ENCODE measurements at regions not wholly inside any gene's neighbourhood (a gene's known extent, or its start where the extent isn't known, plus 50 kb on each side); places are given as distances from the start of the nearest gene placed in this dataset.
A peak's percentile ranks its signal among the peaks of the same experiment; 100 is the strongest.

DNA sequence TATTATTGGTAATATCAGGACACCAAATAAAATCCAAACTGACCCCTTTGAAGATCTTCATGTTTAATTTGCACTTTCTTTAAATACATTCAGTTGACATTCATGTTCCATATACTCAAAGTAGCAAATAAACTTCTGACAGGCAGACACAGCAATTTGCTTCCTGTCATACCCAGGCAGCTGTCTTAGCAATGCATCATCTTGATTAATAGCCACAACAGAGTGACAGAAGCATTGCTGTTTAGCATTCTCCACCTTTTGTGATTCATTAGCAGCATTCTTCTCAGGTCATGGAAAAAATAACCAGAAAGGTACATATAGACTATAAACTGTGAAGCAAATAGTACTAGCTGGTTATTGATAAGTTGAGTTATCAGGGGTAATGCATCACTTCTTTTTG, 366.8 kb downstream of the CYLC2 start:
- no peaks in the 10 kb centered on the region for H3K27me3 ChIP-seq
- DNase-seq: no peak
- H3K36me3 ChIP-seq: no peaks in the 10 kb centered on the region
- H3K4me1 ChIP-seq: no peaks in the 10 kb centered on the region
- H3K9me3 ChIP-seq: peaks cover 0 to 5% (median 1%) of the 10 kb centered on the region in 4 donors
- no peak overlapping the region for H3K4me3 ChIP-seq
- no peak overlapping the region for H3K27ac ChIP-seq
- TF ChIP-seq CTCF (IDR thresholded peaks at IDR 0.05): no peak
- TF ChIP-seq POLR2A (IDR thresholded peaks at IDR 0.05): no peak
- TF ChIP-seq POLR2AphosphoS5 (IDR thresholded peaks at IDR 0.05): no peak
- TF ChIP-seq EP300 (IDR thresholded peaks at IDR 0.05): no peak
- intact Hi-C loops (cut with DNase I; ENCODE audit: low total_unique reads): no loop called here

GRCh38 chr9:103362986-103363385, 367.9 kb downstream of the CYLC2 start:
- no peak overlapping the region for H3K27ac ChIP-seq
- H3K36me3 ChIP-seq: no peaks in the 10 kb centered on the region
- TF ChIP-seq EP300 (IDR thresholded peaks at IDR 0.05) (no peak), POLR2A (IDR thresholded peaks at IDR 0.05) (no peak), POLR2AphosphoS5 (IDR thresholded peaks at IDR 0.05) (no peak), CTCF (IDR thresholded peaks at IDR 0.05) (no peak)
- H3K4me3 ChIP-seq: no peak overlapping the region
- intact Hi-C loops (cut with DNase I; ENCODE audit: low total_unique reads): no loop called here
- DNase-seq: peak in 1 of 2 donors; percentile 23
- H3K9me3 ChIP-seq: peaks cover 0 to 5% (median 1%) of the 10 kb centered on the region in 4 donors
- no peaks in the 10 kb centered on the region for H3K27me3 ChIP-seq
- no peaks in the 10 kb centered on the region for H3K4me1 ChIP-seq

GRCh38 chr9:103364753-103365152, 369.6 kb downstream of the CYLC2 start:
- intact Hi-C loops (cut with DNase I; ENCODE audit: low total_unique reads): no loop called here
- no peak for DNase-seq

DNA sequence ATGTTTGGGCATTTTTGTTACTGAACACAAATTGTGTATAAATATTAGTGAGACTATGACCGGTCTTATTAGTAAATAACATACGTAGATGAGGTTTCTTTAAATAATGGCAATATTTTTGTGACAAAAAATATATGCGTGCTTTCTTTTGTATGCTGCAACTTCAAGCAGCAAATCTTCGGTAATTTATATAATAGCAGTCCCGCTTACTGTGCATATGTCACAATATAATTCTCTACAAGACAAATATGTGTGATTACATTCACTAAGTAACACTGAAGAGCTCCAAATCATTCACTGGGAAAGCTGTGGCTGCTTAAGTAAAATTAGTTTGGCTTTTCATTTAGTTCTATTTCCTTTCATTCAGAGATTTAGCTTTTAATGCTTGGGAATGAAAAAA, 376.0 kb downstream of the CYLC2 start:
- H3K27me3 ChIP-seq: no peaks in the 10 kb centered on the region
- TF ChIP-seq CTCF (IDR thresholded peaks at IDR 0.05) (no peak), POLR2AphosphoS5 (IDR thresholded peaks at IDR 0.05) (no peak), POLR2A (IDR thresholded peaks at IDR 0.05) (no peak), EP300 (IDR thresholded peaks at IDR 0.05) (no peak)
- H3K9me3 ChIP-seq: no peaks in the 10 kb centered on the region
- no peaks in the 10 kb centered on the region for H3K36me3 ChIP-seq
- 75 to 93% (median 86%) methylated on average over 5 of the region's 5 CpGs for WGBS, 5 donors
- intact Hi-C loops (cut with DNase I; ENCODE audit: low total_unique reads): no loop called here
- no peak overlapping the region for H3K27ac ChIP-seq
- no peak overlapping the region for H3K4me3 ChIP-seq
- H3K4me1 ChIP-seq: no peaks in the 10 kb centered on the region
- DNase-seq: no peak

More at GRCh38 chr9:103364753-103365152, 369.6 kb downstream of the CYLC2 start:
- Histone ChIP-seq H3K27me3 (no peaks in the 10 kb centered on the region), H3K27ac (no peak overlapping the region), H3K4me3 (no peak overlapping the region), H3K36me3 (no peaks in the 10 kb centered on the region), H3K4me1 (no peaks in the 10 kb centered on the region), H3K9me3 (peaks cover 0 to 3% (median 0%) of the 10 kb centered on the region in 4 donors)
- TF ChIP-seq POLR2AphosphoS5 (IDR thresholded peaks at IDR 0.05) (no peak), POLR2A (IDR thresholded peaks at IDR 0.05) (no peak), CTCF (IDR thresholded peaks at IDR 0.05) (no peak), EP300 (IDR thresholded peaks at IDR 0.05) (no peak)
- WGBS, 5 donors: 59 to 72% (median 62%) methylated on average over 2 of the region's 2 CpGs

Measured in stomach (tissue), 8 donors.